ENCODE measurements at regions not wholly inside any gene's neighbourhood (a gene's known extent, or its start where the extent isn't known, plus 50 kb on each side); places are given as distances from the start of the nearest gene placed in this dataset.
A peak's percentile ranks its signal among the peaks of the same experiment; 100 is the strongest.

DNA sequence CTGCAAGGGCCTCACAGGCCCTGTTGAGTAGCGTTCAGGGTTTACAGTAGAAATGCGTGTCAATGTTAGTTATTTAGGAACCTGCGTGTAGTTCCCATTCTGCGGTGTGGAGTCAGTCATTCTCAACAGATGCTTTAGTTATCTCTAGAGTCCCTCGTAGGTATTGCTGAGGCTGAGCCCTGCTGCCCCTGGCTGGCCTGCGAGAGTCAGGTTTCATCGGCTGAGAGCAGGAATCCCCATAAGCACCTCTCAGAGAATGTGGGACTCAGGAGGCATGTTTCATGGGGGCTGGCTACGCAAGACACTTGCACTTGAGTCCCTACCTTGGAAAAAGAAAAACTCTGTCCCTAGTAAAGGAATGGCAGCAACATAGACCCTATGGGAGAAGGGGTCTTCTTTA is 347.5 kb upstream of the ASIC2 start:
- no peak for DNase-seq (ENCODE audit: low read depth, low spot score)

DNA sequence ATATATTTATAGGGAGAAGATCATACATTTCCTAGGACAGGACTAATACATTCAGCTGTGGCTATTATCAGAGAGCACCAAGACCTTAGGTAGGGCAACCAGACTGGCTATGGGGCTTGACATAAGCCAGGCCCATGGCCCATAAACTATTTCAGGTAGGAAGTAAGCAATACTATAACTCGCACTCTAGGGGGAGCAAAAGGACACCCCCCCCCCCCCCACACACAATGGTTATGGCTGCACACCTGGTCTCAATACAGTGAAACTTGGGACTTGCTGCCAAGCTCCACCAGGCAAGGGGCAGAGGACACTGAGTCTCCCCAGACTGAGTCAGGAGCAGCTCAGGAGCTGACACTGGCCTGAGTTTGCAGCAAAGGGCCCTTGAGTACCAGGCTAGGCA is 348.9 kb upstream of the ASIC2 start:
- no peak for DNase-seq (ENCODE audit: low read depth, low spot score)

DNA sequence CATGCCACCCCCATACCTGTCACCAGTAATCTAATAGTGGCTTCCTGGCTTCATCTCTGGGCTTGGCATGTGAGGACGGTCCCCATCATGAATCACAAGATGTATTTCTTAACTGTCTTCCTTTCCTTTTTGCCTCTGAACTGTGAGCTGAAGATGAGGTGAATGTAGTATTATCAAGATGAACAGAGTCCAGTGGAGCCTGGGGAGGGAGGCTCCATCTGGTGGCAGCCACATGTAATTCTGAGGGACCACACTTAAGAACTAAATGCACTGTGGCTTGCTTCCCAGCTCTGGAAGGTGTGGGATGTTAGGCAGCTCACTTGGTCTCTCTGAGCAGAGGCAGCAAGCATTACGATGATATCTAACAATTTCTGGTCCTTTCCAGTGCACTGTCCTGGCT is 354.9 kb upstream of the ASIC2 start:
- DNase-seq (ENCODE audit: low read depth, low spot score): no peak

DNA sequence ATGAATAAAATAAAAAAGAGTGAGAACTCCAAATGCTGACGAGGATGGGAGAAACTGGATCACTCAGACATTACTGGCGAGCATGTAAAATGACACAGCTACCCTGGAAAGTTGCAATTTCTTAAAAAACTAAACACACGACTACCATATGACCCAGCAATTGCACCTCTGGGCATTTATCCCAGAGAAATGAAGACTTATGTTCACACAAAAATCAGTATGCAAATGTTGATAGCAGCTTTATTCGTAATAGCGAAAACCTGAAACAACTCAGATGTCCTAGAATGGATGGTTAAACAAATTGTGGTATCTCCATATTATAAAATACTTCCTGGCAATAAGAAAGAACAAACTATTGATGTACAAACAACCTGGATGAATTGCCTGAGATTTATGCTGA is 357.2 kb upstream of the ASIC2 start:
- DNase-seq (ENCODE audit: low read depth, low spot score): no peak

DNA sequence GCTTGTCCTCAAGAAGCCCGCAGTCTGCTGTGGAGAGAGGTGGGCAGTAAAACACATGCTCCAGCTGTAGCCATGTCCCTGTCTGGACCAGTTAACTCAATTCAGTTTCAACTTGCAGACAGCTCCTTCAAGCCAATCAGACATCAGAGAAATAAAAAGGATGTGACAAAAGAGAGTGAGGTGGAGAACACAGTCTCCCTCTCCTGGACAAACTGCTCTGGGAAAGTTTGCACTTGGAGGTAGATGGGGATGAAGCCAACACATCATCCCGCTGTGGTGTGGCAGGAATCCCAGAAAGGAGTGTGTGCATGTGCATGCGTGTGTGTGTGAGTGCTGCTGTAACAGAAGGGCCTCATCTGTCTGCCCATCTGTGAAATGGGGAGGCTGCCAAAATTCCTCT is 358.6 kb upstream of the ASIC2 start:
- no peak for DNase-seq (ENCODE audit: low read depth, low spot score)

DNA sequence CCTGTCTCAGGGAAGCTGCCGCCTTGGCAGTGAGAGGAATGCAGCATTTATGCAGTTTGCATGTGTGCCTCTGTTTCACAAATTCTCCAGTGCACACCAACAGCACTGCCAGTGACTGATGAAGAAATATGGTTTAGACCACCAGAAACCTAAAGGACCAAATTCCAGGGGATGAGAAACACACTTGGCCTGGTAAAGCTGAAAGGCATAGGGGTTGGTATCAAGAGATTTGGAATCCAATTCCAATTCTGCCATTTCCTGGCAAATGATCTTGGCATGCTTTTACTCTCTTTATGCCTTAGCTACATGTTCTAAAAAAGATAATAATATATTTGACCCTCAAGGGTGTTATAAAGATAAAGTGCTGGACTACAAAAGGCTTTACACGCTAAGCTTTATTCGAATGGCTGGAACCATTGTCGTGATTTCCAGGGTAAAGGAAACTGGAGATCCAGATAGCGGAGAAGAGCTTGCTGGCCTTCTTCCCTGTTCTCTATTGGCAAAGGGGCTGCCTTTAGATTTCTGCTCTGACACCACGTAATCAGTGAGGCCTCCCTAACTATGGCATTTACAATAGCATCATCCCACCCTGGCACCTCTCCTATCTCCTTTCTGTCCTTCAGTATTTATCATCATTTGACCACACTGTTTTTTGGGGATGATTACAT is 359.8 kb upstream of the ASIC2 start:
- DNase-seq (ENCODE audit: low read depth, low spot score): no peak

DNA sequence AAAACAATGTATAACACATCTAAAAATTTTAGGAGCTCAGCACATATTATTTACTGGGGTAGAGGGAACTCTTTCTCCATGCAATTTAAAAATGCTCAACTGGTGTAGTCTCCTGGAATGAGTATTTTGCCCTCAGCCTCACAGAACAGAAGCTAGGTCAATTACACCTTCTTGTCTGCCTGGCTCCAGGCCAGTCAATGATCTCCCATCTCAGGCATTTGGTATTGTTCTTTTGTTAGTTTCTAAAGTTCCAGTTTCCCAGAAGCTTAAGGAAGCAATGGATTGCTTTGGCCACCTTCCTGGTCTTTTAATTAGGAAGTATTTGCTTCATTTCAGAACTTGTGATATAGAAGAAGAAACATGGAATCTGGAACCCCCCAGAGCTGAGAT is 360.3 kb upstream of the ASIC2 start:
- no peak for DNase-seq (ENCODE audit: low read depth, low spot score)

DNA sequence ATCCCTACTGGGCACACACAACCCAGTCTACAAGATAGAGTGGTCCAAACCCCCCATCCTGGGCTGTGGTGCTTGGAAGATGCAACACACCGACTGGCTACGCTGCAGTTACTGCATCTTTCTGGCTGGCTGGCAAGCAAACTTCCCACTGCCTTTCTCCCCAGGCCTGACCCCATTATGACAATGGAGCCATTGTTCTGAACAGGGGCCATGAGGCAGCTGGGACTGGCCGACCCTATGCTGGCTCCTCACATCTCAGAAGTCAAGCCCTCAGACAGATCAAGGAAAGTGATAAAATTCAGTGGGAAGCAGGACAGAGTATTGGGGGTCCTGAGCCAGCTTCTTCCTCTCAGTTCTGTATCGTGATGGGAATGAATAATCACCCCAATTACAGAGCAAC is 364.1 kb upstream of the ASIC2 start:
- DNase-seq (ENCODE audit: low read depth, low spot score): no peak

DNA sequence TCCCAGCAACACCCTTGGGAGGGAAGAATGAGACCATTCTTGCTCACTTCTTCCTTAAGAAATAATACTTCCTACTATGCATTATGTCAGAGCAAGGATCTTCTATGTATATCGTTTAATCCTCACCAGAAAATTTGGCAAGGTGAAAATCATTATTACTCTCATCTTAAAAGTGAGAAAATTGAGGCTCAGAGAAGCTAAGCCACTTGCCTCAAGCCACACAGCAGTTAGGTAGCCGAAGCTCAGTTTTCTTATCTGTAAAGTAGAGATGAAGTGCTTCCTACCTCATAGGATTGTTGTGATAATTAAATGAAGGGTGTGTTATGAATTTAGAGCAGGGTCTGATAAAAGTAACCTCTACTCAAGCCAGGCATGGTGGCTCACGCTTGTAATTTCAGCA is 368.9 kb upstream of the ASIC2 start:
- no peak for DNase-seq (ENCODE audit: low read depth, low spot score)

DNA sequence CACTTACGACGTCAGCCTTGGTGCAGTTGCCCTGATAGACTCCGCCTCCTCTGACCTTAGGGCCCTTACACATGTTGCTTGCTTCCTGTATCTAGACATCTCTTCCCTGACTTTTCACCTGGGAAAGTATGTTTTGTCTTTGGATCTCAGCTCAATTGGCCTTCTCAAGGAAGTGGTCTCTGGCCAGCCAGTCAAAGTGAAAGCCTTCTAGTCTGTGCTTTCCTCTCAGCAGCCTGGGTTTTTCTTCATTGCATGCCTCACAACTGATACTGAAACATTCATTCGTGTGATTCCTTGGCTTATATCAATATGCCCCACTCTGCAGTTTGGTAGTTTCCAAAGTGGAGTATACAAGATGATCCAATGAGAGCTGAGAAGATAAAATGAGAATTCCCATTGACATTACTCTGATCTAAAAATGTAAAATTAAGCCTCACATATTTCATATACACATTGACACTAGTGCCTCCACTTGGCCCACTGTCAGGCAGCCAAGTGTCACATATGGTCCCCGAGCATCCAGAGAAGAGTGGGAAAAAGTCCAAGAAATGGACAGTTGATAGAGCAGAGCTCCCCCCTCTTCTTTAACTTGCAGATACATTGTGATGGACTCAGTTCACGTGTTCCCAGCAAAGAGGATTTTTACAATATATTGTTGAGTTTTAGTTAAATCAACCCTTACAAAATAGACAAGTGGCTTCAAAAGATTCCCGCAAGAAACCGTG is 371.2 kb upstream of the ASIC2 start:
- DNase-seq (ENCODE audit: low read depth, low spot score): no peak

DNA sequence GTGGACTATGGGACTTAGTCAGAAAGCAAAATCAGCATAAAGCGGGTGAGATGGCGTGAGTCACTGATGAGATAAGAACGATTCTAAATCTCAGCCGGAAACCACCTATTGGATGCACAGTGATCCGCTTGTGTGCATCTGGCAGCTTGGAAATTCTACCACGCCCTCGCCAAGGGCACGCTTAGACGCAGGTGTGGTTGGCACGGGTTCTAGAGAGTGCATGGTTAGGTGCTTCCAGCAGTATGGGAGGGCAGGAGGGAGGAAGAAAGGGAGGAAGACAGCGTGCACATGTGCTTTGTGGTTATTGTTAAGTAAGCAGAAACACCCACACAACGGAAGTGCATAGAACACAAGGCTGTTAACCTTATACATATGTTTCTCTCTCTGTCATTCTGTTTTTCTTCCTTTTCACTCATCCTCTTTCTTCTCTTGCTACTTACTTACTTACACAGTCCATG is 374.0 kb upstream of the ASIC2 start:
- no peak for DNase-seq (ENCODE audit: low read depth, low spot score)

DNA sequence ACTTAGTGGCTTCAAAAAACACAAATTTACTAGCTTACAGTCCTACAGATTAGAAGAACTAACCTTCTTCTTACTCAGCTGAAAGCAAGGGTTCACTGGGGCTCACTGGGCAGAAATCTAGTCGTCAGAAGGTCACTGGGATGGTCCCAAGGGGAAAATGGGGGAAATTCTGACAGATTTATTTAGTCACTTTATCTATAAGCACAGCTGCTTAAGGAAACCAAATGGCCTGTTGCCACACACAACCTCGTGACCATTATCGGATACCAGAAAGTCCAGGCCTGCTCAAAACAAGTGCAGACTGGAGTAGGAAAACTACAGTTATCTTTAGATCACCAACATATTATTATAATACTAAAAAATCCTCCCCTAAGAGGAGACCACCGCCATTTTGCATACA is 374.6 kb upstream of the ASIC2 start:
- no peak for DNase-seq (ENCODE audit: low read depth, low spot score)

DNA sequence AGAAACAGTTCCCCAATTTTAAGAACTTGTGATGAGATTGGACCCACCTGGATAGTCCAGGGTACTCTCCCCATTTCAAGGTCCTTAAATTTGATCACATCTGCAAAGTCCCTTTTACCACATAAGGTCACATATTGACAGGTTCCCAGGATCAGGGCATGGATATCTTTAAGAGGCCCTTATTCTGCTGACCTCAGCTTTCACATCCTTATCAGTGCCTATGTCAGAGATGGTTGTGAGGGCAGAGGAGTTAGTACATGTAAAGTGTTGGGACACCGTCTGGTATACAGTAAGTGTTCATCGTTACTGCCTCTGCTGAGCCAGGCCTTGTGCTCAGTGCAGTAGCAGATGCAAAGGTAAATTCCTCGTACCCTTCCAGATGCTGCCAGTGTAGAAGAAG is 375.4 kb upstream of the ASIC2 start:
- no peak for DNase-seq (ENCODE audit: low read depth, low spot score)

DNA sequence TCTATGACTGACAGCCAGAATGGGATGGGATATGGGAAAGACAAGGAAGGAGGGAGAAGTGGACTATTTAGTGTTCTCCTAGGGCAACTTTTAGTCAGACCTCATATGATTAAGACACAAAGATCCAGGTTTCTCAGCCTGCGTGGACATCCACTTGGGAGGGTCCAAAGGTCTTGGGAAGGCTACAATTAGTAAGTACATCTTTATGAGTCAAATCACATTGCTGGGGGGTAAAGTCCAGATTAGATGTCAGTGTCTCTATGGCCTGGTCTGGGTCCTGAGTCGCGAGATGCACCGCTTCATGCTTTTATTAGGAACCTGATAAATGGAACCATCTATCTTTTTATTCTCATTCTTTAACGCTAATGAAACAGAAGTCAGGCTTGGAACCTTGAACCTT is 378.4 kb upstream of the ASIC2 start:
- no peak for DNase-seq (ENCODE audit: low read depth, low spot score)

DNA sequence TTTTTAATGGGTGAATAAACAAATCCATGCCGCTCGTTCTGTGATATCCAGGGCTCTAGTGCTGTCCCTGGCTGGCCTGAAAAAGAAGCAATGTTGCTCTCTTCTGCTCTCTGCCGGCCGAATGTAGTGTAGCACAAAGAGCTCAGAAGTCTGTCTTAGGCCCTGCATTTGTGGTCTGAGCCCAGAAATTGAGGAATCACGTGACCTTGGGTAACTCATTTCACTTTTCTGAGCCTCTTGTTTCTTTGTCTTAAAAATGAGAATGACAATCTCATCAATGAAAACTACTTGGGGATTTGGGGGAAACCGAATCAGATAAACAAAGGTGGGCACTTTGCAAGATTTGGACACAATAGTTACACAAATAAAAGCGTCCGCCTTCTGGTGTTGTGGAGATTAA is 381.6 kb upstream of the ASIC2 start:
- DNase-seq (ENCODE audit: low read depth, low spot score): peak; percentile 1

DNA sequence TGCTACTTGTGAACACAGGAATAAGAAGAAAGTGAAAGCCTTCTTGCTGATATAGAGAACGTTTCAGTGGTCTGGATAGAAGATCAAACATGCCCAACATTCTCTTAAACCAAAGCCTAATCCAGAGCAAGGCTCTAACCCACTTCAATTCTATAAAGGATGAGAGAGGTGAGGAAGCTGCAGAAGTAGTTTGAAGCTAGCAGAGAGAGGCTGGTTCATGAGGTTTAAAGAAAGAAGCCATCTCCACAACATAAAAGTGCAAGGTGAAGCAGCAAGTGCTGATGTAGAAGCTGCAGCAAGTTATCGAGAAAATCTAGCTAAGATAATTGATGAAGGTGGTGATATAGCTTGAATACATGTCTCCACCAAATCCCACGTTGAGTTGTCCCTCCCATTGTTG is 383.3 kb upstream of the ASIC2 start:
- DNase-seq (ENCODE audit: low read depth, low spot score): no peak

DNA sequence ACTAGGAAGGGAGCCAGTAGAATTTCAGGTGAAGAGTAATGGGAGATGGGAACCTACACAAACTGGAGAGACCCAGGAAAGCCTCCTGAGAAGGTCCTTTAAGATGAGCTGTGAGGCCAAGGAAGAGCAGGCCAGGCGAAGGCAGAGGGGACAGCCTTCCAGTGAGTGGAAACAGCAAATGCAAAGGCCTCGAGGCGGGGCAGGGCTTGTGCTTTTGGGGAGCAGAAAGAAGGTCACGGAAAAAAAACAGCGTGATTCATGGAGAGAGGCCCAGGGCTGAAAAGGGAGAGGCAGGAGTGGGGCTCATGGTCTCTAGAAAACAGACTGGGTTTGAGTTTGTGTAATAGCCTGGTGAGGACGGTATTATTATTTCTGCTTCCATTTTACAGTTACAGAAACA is 386.5 kb upstream of the ASIC2 start:
- DNase-seq (ENCODE audit: low read depth, low spot score): no peak

DNA sequence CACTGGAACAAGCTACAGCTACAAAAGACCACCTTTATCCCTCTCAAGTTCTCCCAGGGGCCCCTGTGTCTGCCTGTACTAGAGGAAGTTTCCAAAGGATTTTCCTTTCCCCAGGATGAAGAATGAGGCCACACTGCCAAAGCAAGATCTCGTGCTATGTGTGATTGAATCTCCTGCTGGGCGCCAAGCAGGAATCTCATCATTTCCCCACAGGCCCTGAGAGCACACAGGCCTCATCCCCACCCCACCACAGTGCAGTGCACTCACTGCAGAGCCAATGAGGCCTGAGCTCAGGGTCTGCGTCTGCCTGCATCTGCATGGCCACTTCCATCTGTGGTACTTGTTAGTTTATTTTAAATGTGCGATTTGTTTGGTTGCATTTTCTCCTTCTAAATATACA is 387.4 kb upstream of the ASIC2 start:
- DNase-seq (ENCODE audit: low read depth, low spot score): no peak

DNA sequence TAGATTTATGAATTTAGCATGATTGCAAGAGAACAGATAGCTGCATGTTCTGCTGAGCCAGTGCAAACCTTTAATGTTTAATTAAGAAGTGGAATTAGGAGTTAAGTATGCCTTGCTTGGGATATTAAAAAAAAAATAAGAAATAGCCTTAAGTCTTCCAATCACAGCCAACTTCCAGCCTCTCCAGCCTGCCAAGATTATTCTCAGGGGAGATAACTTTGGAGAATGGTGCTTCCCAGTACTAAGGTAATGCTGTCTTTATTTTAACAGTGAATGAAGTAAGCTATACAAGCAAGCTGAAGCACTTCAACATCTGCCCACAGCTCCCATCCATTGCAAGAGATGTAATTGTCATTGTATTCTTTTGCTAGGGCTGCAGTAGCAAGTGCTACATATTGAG is 389.5 kb upstream of the ASIC2 start:
- no peak for DNase-seq (ENCODE audit: low read depth, low spot score)

DNA sequence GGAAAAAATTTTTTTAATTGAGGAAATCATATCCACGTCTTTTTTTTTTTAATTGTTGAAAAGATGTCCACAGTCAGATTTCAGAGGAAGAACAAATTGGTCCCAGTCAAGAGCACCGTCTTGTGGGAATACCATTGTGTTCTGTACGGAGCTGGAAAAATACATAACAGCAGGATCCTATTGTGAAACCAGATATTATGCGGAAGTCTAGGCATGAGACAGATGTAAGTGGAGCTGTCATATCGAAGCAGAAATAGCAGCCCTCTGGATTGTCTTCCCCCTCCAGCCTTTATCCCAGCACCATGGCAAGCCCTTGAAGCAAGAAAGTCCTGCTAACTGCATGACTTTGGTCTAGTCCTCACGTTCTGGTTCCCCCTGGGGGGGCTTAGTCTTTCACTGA is 391.6 kb upstream of the ASIC2 start:
- no peak for DNase-seq (ENCODE audit: low read depth, low spot score)

DNA sequence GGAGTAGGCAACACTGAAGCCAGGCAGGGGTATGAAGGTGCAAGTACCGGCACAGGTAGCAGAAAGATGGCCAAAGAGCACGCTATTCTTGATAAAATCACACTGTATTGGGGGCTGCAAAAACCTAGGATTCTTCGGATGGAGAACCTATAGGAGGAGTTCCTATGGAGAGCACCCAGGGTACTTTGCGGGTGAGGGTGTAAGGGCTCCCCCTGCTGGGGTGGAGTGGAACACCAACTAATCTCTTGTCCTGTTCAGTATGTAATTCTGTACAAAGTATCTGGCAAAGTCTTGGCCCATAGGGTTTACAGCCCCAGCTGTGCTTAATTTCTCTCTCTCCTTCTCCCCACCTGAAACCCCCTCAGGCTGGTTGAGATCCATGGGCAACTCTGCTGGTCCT is 393.1 kb upstream of the ASIC2 start:
- no peak for DNase-seq (ENCODE audit: low read depth, low spot score)

DNA sequence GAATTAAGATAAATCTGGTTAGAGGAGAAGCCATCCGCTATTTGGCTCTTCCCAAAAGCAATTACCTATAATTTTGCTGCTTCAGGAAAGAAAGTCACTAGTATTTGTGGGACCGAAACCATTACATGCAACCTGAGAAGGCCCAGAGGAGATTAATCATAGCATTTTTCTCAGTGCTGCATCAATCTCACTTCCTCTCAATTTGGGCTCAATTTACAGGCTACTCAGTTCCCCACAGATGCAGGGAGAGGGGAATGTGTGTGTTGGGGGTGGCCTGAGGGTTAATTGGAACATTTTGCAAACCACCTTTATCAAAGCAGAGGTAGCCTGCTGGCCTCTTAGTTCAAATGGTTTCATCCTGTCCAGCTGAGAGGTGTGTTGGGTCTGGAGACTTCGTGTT is 394.7 kb upstream of the ASIC2 start:
- no peak for DNase-seq (ENCODE audit: low read depth, low spot score)

DNA sequence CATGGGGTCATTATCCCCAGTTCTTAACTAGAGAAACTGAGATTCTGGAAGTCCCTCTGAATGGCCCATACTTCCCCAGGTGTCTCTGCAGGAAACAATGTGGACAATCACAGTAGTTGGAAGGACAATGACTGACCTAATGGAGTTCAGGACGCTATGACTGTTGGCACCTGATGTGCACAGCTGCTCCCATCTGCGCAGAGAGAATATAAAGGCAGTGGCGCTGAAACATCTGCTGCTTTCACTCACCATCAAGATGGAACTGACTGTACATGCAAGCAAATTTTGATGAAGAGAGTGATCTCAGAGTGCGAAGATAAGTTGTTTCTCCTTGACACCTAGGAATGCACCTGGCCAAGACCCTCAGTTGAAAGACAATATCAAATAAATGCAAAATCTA is 395.7 kb upstream of the ASIC2 start:
- no peak for DNase-seq (ENCODE audit: low read depth, low spot score)

DNA sequence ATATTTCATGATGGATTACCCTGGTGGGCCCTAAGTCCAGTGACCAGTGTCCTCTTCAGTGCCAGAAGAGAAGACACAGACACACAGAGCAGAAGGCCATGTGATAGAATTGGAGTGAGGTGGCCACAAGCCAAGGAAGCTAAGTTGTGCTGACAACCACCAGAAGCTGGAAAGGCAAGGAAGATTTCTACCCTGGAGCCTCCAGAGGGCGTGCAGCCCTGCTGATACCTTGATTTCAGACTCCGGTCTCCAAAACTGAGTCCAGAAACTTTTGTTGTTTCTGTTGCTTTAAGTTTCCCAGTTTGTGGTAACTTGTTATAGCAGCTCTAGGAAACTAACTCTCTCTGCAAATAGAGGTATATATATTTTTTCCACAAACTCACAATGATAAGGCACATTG is 396.6 kb upstream of the ASIC2 start:
- DNase-seq (ENCODE audit: low read depth, low spot score): no peak
